Gastrocnemius medialis (tissue), 4 donors: ENCODE measurements at regions not wholly inside any gene's neighbourhood (a gene's known extent, or its start where the extent isn't known, plus 50 kb on each side); places are given as distances from the start of the nearest gene placed in this dataset.

Experiments used
- CTCF ChIP-seq, 5 experiments: fragments of 450-650 bp in 3 of 5; fragments of 200-600 bp in 2 of 5; sonication (generic) in 2 of 5; IDR thresholded peaks in 4 of 5; conservative IDR thresholded peaks in 1 of 5; 1 replicate in 4 of 5; 2 replicates in 1 of 5; pipeline ENCODE4 v1.5.1; 2016 to 2019; ENCODE audit warnings: antibody characterized with exemption in 5 of 5, mild to moderate bottlenecking in 3 of 5, moderate library complexity in 3 of 5
- POLR2A ChIP-seq, 2 donors: fragments of 450-650 bp; IDR thresholded peaks; one replicate each; pipeline ENCODE4 v1.6.1; 2017; ENCODE audit warnings: antibody characterized with exemption in 2 of 2, mild to moderate bottlenecking in 2 of 2, moderate library complexity in 2 of 2

GRCh38 chr6:104087765-104088164 is 772.0 kb downstream of the HACE1 start:
- TF ChIP-seq CTCF (IDR thresholded peaks at IDR 0.05 in 4 of 5, conservative IDR thresholded peaks at IDR 0.05 in 1 of 5) (no peak), POLR2A (IDR thresholded peaks at IDR 0.05) (no peak)
